DOHH2 (cell line): ENCODE measurements at regions not wholly inside any gene's neighbourhood (a gene's known extent, or its start where the extent isn't known, plus 50 kb on each side); places are given as distances from the start of the nearest gene placed in this dataset.

Experiments used
- H3F3A ChIP-seq: fragments of 200-600 bp; sonication (generic), shearing (Covaris generic); 2 replicates; pipeline ENCODE4 v1.6.0; 2016; ENCODE audit warnings: antibody characterized with exemption, mild to moderate bottlenecking; ENCODE audit not compliant: control insufficient read depth, insufficient read depth
- H3K27ac ChIP-seq: fragments of 200-600 bp; sonication (generic); 2 replicates; pipeline ENCODE4 v1.5.1; 2014; ENCODE audit warnings: low read depth, mild to moderate bottlenecking, low read length, moderate library complexity
- H3K27me3 ChIP-seq: fragments of 200-600 bp; sonication (generic); 2 replicates; pipeline ENCODE4 v1.6.1; 2014; ENCODE audit warnings: mild to moderate bottlenecking, low read length, mixed read lengths; ENCODE audit not compliant: control insufficient read depth
- H3K36me3 ChIP-seq: fragments of 200-600 bp; sonication (generic); 2 replicates; pipeline ENCODE4 v1.6.1; 2014; ENCODE audit warnings: mild to moderate bottlenecking, low read length, moderate library complexity, mixed read lengths; ENCODE audit not compliant: control insufficient read depth
- H3K4me1 ChIP-seq: fragments of 200-600 bp; sonication (generic); 2 replicates; pipeline ENCODE4 v1.6.1; 2014; ENCODE audit warnings: mild to moderate bottlenecking, low read length, mixed read lengths; ENCODE audit not compliant: control insufficient read depth
- H3K4me2 ChIP-seq: fragments of 200-600 bp; sonication (generic); 2 replicates; pipeline ENCODE4 v1.6.0; 2014; ENCODE audit warnings: mild to moderate bottlenecking, low read length, moderate library complexity
- H3K4me3 ChIP-seq: fragments of 200-600 bp; sonication (generic); 2 replicates; pipeline ENCODE4 v1.5.1; 2014; ENCODE audit warnings: mild to moderate bottlenecking, low read length, mixed read lengths
- H3K79me2 ChIP-seq: fragments of 200-600 bp; sonication (generic); 2 replicates; pipeline ENCODE4 v1.6.1; 2014; ENCODE audit warnings: mild to moderate bottlenecking, low read length, mixed read lengths; ENCODE audit not compliant: control insufficient read depth
- H3K9me2 ChIP-seq: fragments of 200-600 bp; sonication (generic); replicated peaks from 2 replicates; pipeline ENCODE4 v1.6.1; 2014; ENCODE audit warnings: mild to moderate bottlenecking, low read length, mixed read lengths; ENCODE audit not compliant: control insufficient read depth
- H3K9me3 ChIP-seq: fragments of 200-600 bp; sonication (generic); 2 replicates; pipeline ENCODE4 v1.6.1; 2014; ENCODE audit warnings: antibody characterized with exemption, low read length, mixed read lengths; ENCODE audit not compliant: control insufficient read depth, insufficient read depth
- H4K20me1 ChIP-seq: fragments of 200-600 bp; sonication (generic); 2 replicates; pipeline ENCODE4 v1.6.0; 2014; ENCODE audit warnings: low read depth, mild to moderate bottlenecking, antibody characterized with exemption, low read length, moderate library complexity; ENCODE audit not compliant: control insufficient read depth, insufficient read depth
- CTCF ChIP-seq: fragments of 200-600 bp; sonication (generic); IDR thresholded peaks from one replicate; pipeline ENCODE4 v1.5.1; 2014; ENCODE audit warnings: antibody characterized with exemption, mild to moderate bottlenecking, low read depth, low read length; ENCODE audit not compliant: poor library complexity, severe bottlenecking
- EZH2phosphoT487 ChIP-seq: fragments of 200-600 bp; sonication (generic); IDR thresholded peaks from 2 replicates; pipeline ENCODE4 v1.6.1; 2017; ENCODE audit warnings: borderline replicate concordance, mild to moderate bottlenecking, antibody characterized with exemption, low read length, moderate library complexity, mixed read lengths

- no peaks in the 10 kb centered on the region for H4K20me1 ChIP-seq
- TF ChIP-seq CTCF (no peak), EZH2phosphoT487 (no peak)
- H3K4me1 ChIP-seq, result no peaks in the 10 kb centered on the region
- H3K36me3 ChIP-seq, result no peaks in the 10 kb centered on the region
- no peaks in the 10 kb centered on the region for H3F3A ChIP-seq
- H3K79me2 ChIP-seq, result no peaks in the 10 kb centered on the region
- H3K9me3 ChIP-seq, result no peaks in the 10 kb centered on the region
- H3K4me2 ChIP-seq, result no peak overlapping the region
- H3K27ac ChIP-seq, result no peak overlapping the region
- H3K4me3 ChIP-seq, result no peak overlapping the region
- no peaks in the 10 kb centered on the region for H3K27me3 ChIP-seq
- no peaks in the 10 kb centered on the region for H3K9me2 ChIP-seq
Measured at GRCh38 chr9:135416664-135417290, 62.8 kb upstream of the PPP1R26 start.

- no peaks in the 10 kb centered on the region for H3K4me1 ChIP-seq
- H3K4me2 ChIP-seq, result no peak overlapping the region
- TF ChIP-seq CTCF (no peak), EZH2phosphoT487 (no peak)
- H3K9me3 ChIP-seq, result no peaks in the 10 kb centered on the region
- H3K79me2 ChIP-seq, result no peaks in the 10 kb centered on the region
- no peaks in the 10 kb centered on the region for H3K27me3 ChIP-seq
- no peaks in the 10 kb centered on the region for H4K20me1 ChIP-seq
- H3K4me3 ChIP-seq, result no peak overlapping the region
- H3K27ac ChIP-seq, result no peak overlapping the region
- no peaks in the 10 kb centered on the region for H3K9me2 ChIP-seq
- H3F3A ChIP-seq, result no peaks in the 10 kb centered on the region
- H3K36me3 ChIP-seq, result no peaks in the 10 kb centered on the region
Measured at GRCh38 chr9:135418161-135418560, 61.4 kb upstream of the PPP1R26 start.

GRCh38 chr9:135419106-135419505, 60.5 kb upstream of the PPP1R26 start:
- H3F3A ChIP-seq, result no peaks in the 10 kb centered on the region
- H3K9me2 ChIP-seq, result no peaks in the 10 kb centered on the region
- no peaks in the 10 kb centered on the region for H3K79me2 ChIP-seq
- H4K20me1 ChIP-seq, result no peaks in the 10 kb centered on the region
- TF ChIP-seq EZH2phosphoT487 (no peak), CTCF (no peak)
- H3K9me3 ChIP-seq, result no peaks in the 10 kb centered on the region
- H3K4me2 ChIP-seq, result no peak overlapping the region
- H3K27me3 ChIP-seq, result no peaks in the 10 kb centered on the region
- H3K36me3 ChIP-seq, result no peaks in the 10 kb centered on the region
- no peaks in the 10 kb centered on the region for H3K4me1 ChIP-seq
- no peak overlapping the region for H3K4me3 ChIP-seq
- H3K27ac ChIP-seq, result no peak overlapping the region
